ENCODE measurements at regions not wholly inside any gene's neighbourhood (a gene's known extent, or its start where the extent isn't known, plus 50 kb on each side); places are given as distances from the start of the nearest gene placed in this dataset.

DNA sequence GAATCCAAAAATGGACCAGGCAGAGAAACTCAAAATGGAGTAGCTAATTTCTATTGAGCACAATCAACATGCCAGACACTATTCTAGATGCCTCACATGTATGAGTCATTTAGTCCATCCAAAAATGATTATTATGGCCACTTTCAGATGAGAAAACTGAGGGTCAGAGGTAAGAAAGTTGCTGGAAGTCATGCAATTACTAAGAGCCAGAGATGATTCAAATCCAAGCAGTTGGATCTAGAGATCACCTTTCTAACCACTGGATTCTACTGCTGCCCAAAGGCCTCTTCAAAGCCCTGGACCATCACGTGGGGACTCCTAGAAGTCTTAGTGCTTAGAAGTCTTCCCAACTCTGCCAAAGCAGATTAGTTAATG, 51.8 kb upstream of the HMHB1 start:
- TF ChIP-seq EZH2 (IDR thresholded peaks at IDR 0.05) (no peak), POLR2AphosphoS5 (IDR thresholded peaks at IDR 0.05; ENCODE audit: borderline replicate concordance, low read depth, low read length) (no peak)

All from SK-N-MC (cell line).